GM23338 (cell line): ENCODE measurements at regions not wholly inside any gene's neighbourhood (a gene's known extent, or its start where the extent isn't known, plus 50 kb on each side); places are given as distances from the start of the nearest gene placed in this dataset.

Experiments
- ATAC-seq: fragments of 200-7000 bp; cut with Tn5 transposase; 3 replicates; pipeline ENCODE4 v1.9.1; 2020
- DNase-seq: peaks from one replicate; pipeline ENCODE4 v3.0.0-alpha.2; 2015; ENCODE audit warnings: low spot score
- H2AFZ ChIP-seq: fragments of 200-600 bp; sonication (generic); 2 replicates; pipeline ENCODE4 v1.8.0; 2016; ENCODE audit warnings: antibody characterized with exemption, mild to moderate bottlenecking, moderate library complexity
- H3F3A ChIP-seq: fragments of 200-600 bp; sonication (generic); replicated peaks from 2 replicates; pipeline ENCODE4 v1.8.0; 2017; ENCODE audit warnings: antibody characterized with exemption, mixed run types, low read depth
- H3K27ac ChIP-seq: fragments of 200-600 bp; sonication (generic); 2 replicates; pipeline ENCODE4 v1.6.1; 2016; ENCODE audit warnings: low read depth
- H3K27me3 ChIP-seq: fragments of 200-600 bp; sonication (generic); 2 replicates; pipeline ENCODE4 v1.8.0; 2016; ENCODE audit warnings: mild to moderate bottlenecking, mixed run types, moderate library complexity; ENCODE audit not compliant: insufficient read depth
- H3K36me3 ChIP-seq: fragments of 200-600 bp; sonication (generic); 2 replicates; pipeline ENCODE4 v1.8.0; 2016; ENCODE audit warnings: mild to moderate bottlenecking; ENCODE audit not compliant: insufficient read depth
- H3K4me1 ChIP-seq: fragments of 200-600 bp; sonication (generic); 2 replicates; pipeline ENCODE4 v1.8.0; 2016; ENCODE audit warnings: mild to moderate bottlenecking, moderate library complexity; ENCODE audit not compliant: insufficient read depth
- H3K4me2 ChIP-seq: fragments of 200-600 bp; sonication (generic); 2 replicates; pipeline ENCODE4 v1.7.1; 2017; ENCODE audit warnings: mixed run types
- H3K4me3 ChIP-seq: fragments of 200-600 bp; sonication (generic); 2 replicates; pipeline ENCODE4 v1.6.1; 2016; ENCODE audit warnings: mixed run types
- H3K79me2 ChIP-seq: fragments of 200-600 bp; sonication (generic); replicated peaks from 2 replicates; pipeline ENCODE4 v1.8.0; 2017; ENCODE audit warnings: mild to moderate bottlenecking; ENCODE audit not compliant: insufficient read depth
- H3K9me2 ChIP-seq: fragments of 200-600 bp; sonication (generic); 2 replicates; pipeline ENCODE4 v1.8.0; 2017; ENCODE audit not compliant: insufficient read depth
- H4K20me1 ChIP-seq: fragments of 200-600 bp; sonication (generic); replicated peaks from 2 replicates; pipeline ENCODE4 v1.8.0; 2017; ENCODE audit warnings: mild to moderate bottlenecking; ENCODE audit not compliant: insufficient read depth
- H3K27ac Mint-ChIP-seq: 2 replicates; pipeline ENCODE4 v1.8.0; 2020; ENCODE audit warnings: inconsistent platforms, mild to moderate bottlenecking, moderate library complexity, mixed read lengths
- H3K27me3 Mint-ChIP-seq: 3 replicates; pipeline ENCODE4 v1.8.0; 2022; ENCODE audit warnings: low read depth, mild to moderate bottlenecking, moderate library complexity, mixed read lengths, inconsistent platforms; ENCODE audit not compliant: insufficient read depth, poor library complexity
- H3K36me3 Mint-ChIP-seq: 3 replicates; pipeline ENCODE4 v1.8.0; 2021; ENCODE audit warnings: low read depth, mild to moderate bottlenecking, inconsistent platforms, moderate library complexity, mixed read lengths
- H3K4me1 Mint-ChIP-seq: 3 replicates; pipeline ENCODE4 v1.8.0; 2020; ENCODE audit warnings: mild to moderate bottlenecking, inconsistent platforms, mixed read lengths
- H3K4me3 Mint-ChIP-seq: 3 replicates; pipeline ENCODE4 v1.8.0; 2021; ENCODE audit warnings: moderate library complexity, mild to moderate bottlenecking, inconsistent platforms, mixed read lengths
- H3K9me3 Mint-ChIP-seq: 3 replicates; pipeline ENCODE4 v1.8.0; 2020; ENCODE audit warnings: moderate library complexity, mild to moderate bottlenecking, inconsistent platforms, mixed read lengths
- CTCF ChIP-seq, 2 experiments: fragments of 200-600 bp in 1 of 2; sonication (generic) in 1 of 2; conservative IDR thresholded peaks; 2 replicates each; pipeline versions ENCODE4 v1.5.1 to v1.6.1; 2016 to 2017; ENCODE audit warnings: antibody characterized with exemption in 2 of 2, low read depth in 2 of 2, mild to moderate bottlenecking in 2 of 2, moderate library complexity in 1 of 2
- EZH2phosphoT487 ChIP-seq: fragments of 200-600 bp; sonication (generic); IDR thresholded peaks from one replicate; pipeline ENCODE4 v1.8.1; 2018; ENCODE audit warnings: antibody characterized with exemption; ENCODE audit not compliant: unreplicated experiment
- JUNB ChIP-seq: IDR thresholded peaks from one replicate; pipeline ENCODE4 v1.6.1; 2016; ENCODE audit warnings: antibody characterized with exemption; ENCODE audit not compliant: unreplicated experiment
- NANOG ChIP-seq: IDR thresholded peaks from 2 replicates; pipeline ENCODE4 v1.6.1; 2016; ENCODE audit warnings: antibody characterized with exemption, borderline replicate concordance
- POLR2AphosphoS5 ChIP-seq: IDR thresholded peaks from 2 replicates; pipeline ENCODE4 v1.6.1; 2016; ENCODE audit warnings: antibody characterized with exemption, low read depth
- REST ChIP-seq: IDR thresholded peaks from one replicate; pipeline ENCODE4 v1.6.1; 2018; ENCODE audit warnings: antibody characterized with exemption; ENCODE audit not compliant: unreplicated experiment
- STAT1 ChIP-seq: IDR thresholded peaks from one replicate; pipeline ENCODE4 v1.6.1; 2016; ENCODE audit warnings: antibody characterized with exemption; ENCODE audit not compliant: unreplicated experiment
- ZNF114 ChIP-seq: fragments of 250-450 bp; sonication (Bioruptor Pico); IDR thresholded peaks from 2 replicates; pipeline ENCODE4 v1.5.0; 2020; ENCODE audit warnings: mild to moderate bottlenecking, moderate library complexity
- ZNF331 ChIP-seq: fragments of 250-450 bp; sonication (Bioruptor Pico); IDR thresholded peaks from 2 replicates; pipeline ENCODE4 v1.5.0; 2020; ENCODE audit warnings: low read depth, mild to moderate bottlenecking, moderate library complexity
- TF ChIP-seq, protein P1 (sequence below): IDR thresholded peaks from 2 replicates; pipeline ENCODE4 v1.6.1; 2016; ENCODE audit warnings: antibody characterized with exemption

- TF ChIP-seq, protein P1, sequence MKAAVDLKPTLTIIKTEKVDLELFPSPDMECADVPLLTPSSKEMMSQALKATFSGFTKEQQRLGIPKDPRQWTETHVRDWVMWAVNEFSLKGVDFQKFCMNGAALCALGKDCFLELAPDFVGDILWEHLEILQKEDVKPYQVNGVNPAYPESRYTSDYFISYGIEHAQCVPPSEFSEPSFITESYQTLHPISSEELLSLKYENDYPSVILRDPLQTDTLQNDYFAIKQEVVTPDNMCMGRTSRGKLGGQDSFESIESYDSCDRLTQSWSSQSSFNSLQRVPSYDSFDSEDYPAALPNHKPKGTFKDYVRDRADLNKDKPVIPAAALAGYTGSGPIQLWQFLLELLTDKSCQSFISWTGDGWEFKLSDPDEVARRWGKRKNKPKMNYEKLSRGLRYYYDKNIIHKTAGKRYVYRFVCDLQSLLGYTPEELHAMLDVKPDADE: no peak
- no peak for TF ChIP-seq CTCF (conservative IDR thresholded peaks at IDR 0.05; ENCODE audit: low read depth in 2 of 2)
- no peak for TF ChIP-seq ZNF114
Observed at GRCh38 chr15:36053746-36054145, 507.8 kb upstream of the DPH6 start (continued).

DNA sequence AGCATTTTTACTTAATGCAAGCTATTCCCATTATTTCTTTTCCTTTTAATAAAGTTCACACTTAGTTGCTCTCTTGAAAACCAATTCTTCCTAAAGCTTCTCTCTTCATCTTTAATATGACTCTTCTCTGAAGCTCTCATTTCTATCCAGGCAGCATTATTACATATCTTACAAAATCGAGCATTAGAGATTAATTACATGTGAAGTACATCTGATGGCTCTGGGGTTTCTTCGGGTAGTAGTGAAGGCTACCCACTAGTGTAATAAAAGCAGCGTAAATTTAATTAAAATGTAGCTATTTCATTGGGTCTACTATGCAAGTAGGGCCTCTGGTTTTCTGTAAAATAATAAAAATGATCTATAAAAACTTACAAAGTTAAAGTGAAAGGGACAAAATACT, 513.6 kb upstream of the DPH6 start:
- H3K4me1 Mint-ChIP-seq: peaks cover 6% of the 10 kb centered on the region
- no peaks in the 10 kb centered on the region for H4K20me1 ChIP-seq
- no peak overlapping the region for H3K27ac ChIP-seq
- no peaks in the 10 kb centered on the region for H3F3A ChIP-seq
- no peaks in the 10 kb centered on the region for H3K9me2 ChIP-seq
- no peaks in the 10 kb centered on the region for H3K36me3 Mint-ChIP-seq
- no peaks in the 10 kb centered on the region for H3K27me3 ChIP-seq
- H3K4me3 ChIP-seq: no peak overlapping the region
- H3K4me3 Mint-ChIP-seq: no peak overlapping the region
- H3K27ac Mint-ChIP-seq: no peak overlapping the region
- TF ChIP-seq POLR2AphosphoS5 (no peak), STAT1 (no peak), NANOG (no peak), ZNF114 (no peak)
- no peak for DNase-seq
- H3K27me3 Mint-ChIP-seq: no peaks in the 10 kb centered on the region
- no peaks in the 10 kb centered on the region for H3K4me1 ChIP-seq
- H2AFZ ChIP-seq: no peak overlapping the region
- H3K79me2 ChIP-seq: no peaks in the 10 kb centered on the region
- no peak for ATAC-seq
- H3K9me3 Mint-ChIP-seq: no peaks in the 10 kb centered on the region
- no peaks in the 10 kb centered on the region for H3K36me3 ChIP-seq
- H3K4me2 ChIP-seq: no peak overlapping the region

DNA sequence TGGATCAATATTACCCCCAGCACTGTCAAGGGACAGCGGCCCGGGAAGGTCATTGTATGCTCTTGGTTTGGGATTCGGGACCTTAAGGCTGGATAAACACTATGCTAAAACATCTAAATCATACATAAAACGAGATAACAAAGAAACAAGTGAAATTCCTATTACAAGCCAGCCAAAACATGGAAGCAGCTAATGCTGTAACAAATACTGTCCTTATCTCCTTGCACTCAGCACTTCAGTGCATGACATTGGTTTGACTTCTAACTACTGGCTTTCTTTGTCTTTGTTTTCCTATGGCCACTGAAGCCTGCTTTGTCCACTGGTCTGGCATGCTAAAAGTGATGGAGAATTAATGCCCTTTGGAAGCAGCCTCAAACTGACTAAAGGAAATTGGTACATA, 516.4 kb upstream of the DPH6 start:
- Histone ChIP-seq H3K79me2 (no peaks in the 10 kb centered on the region), H3K27me3 (no peaks in the 10 kb centered on the region), H3K4me3 (no peak overlapping the region), H3K4me2 (no peak overlapping the region), H3K9me2 (no peaks in the 10 kb centered on the region), H3K27ac (no peak overlapping the region), H3K36me3 (no peaks in the 10 kb centered on the region), H4K20me1 (no peaks in the 10 kb centered on the region), H2AFZ (peak overlapping the region; percentile 64; the same call in 1 of the 2 replicates), H3F3A (no peaks in the 10 kb centered on the region), H3K4me1 (no peaks in the 10 kb centered on the region)
- ATAC-seq: no peak
- no peak for DNase-seq
- no peak for TF ChIP-seq JUNB
- no peak for TF ChIP-seq REST
- no peak for TF ChIP-seq POLR2AphosphoS5
- TF ChIP-seq STAT1: no peak
- TF ChIP-seq, protein P1: no peak
- TF ChIP-seq EZH2phosphoT487: no peak
- no peak for TF ChIP-seq ZNF114
- TF ChIP-seq NANOG: no peak
- TF ChIP-seq ZNF331 (CRISPR knock-in tag): no peak
- TF ChIP-seq CTCF (conservative IDR thresholded peaks at IDR 0.05; ENCODE audit: low read depth in 2 of 2): no peak
- no peaks in the 10 kb centered on the region for H3K27me3 Mint-ChIP-seq
- no peak overlapping the region for H3K4me3 Mint-ChIP-seq
- H3K36me3 Mint-ChIP-seq: peaks cover 3% of the 10 kb centered on the region; the same call in 2 of the 3 replicates
- peaks cover 6% of the 10 kb centered on the region for H3K4me1 Mint-ChIP-seq
- peaks cover 10% of the 10 kb centered on the region for H3K9me3 Mint-ChIP-seq
- no peak overlapping the region for H3K27ac Mint-ChIP-seq
